SK-N-SH treated with all-trans-retinoic acid at 6 μM for 48 hours (cell line): ENCODE measurements at regions not wholly inside any gene's neighbourhood (a gene's known extent, or its start where the extent isn't known, plus 50 kb on each side); places are given as distances from the start of the nearest gene placed in this dataset.

Experiments
- ATAC-seq: fragments of 200-7000 bp; cut with Tn5 transposase; 3 replicates; pipeline ENCODE4 v1.9.1; 2020; ENCODE audit warnings: mild to moderate bottlenecking, moderate library complexity
- ARNTL ChIP-seq: fragments of 450-650 bp; formaldehyde crosslinking; IDR thresholded peaks from 2 replicates; pipeline ENCODE4 v1.5.0; 2020; ENCODE audit warnings: low read depth, mild to moderate bottlenecking, moderate library complexity, borderline replicate concordance
- BACH2 ChIP-seq: fragments of 250-450 bp; sonication (Bioruptor Pico); IDR thresholded peaks from 2 replicates; pipeline ENCODE4 v1.9.0; 2021; ENCODE audit warnings: mild to moderate bottlenecking, borderline replicate concordance
- CSDC2 ChIP-seq: fragments of 250-450 bp; sonication (Bioruptor Pico); IDR thresholded peaks from 2 replicates; pipeline ENCODE4 v1.5.0; 2020; ENCODE audit warnings: mild to moderate bottlenecking, moderate library complexity
- CSRNP3 ChIP-seq: fragments of 250-450 bp; sonication (Bioruptor Pico); IDR thresholded peaks from 2 replicates; pipeline ENCODE4 v1.5.1; 2021; ENCODE audit warnings: mild to moderate bottlenecking, moderate library complexity
- ESRRG ChIP-seq: fragments of 250-450 bp; sonication (Bioruptor Pico); IDR thresholded peaks from 2 replicates; pipeline ENCODE4 v1.6.1; 2021; ENCODE audit warnings: mild to moderate bottlenecking
- GLIS3 ChIP-seq: fragments of 250-450 bp; sonication (Bioruptor Pico); IDR thresholded peaks from 2 replicates; pipeline ENCODE4 v1.5.0; 2020; ENCODE audit warnings: mild to moderate bottlenecking, moderate library complexity
- ISL1 ChIP-seq: fragments of 250-450 bp; sonication (Bioruptor Pico); IDR thresholded peaks from 2 replicates; pipeline ENCODE4 v2.1.2; 2022; ENCODE audit warnings: mild to moderate bottlenecking, moderate library complexity
- OSR1 ChIP-seq: fragments of 250-450 bp; sonication (Bioruptor Pico); IDR thresholded peaks from 2 replicates; pipeline ENCODE4 v1.8.0; 2022; ENCODE audit warnings: moderate library complexity, mild to moderate bottlenecking, inconsistent platforms
- PATZ1 ChIP-seq: fragments of 250-450 bp; sonication (Bioruptor Pico); IDR thresholded peaks from 2 replicates; pipeline ENCODE4 v1.8.0; 2020; ENCODE audit warnings: mild to moderate bottlenecking, moderate library complexity, borderline replicate concordance
- POU6F1 ChIP-seq: fragments of 250-450 bp; sonication (Bioruptor Pico); IDR thresholded peaks from 2 replicates; pipeline ENCODE4 v1.8.0; 2021; ENCODE audit warnings: low read depth, mild to moderate bottlenecking, moderate library complexity, borderline replicate concordance
- PPARA ChIP-seq: fragments of 250-450 bp; sonication (Bioruptor Pico); IDR thresholded peaks from 2 replicates; pipeline ENCODE4 v1.5.0; 2020; ENCODE audit warnings: mild to moderate bottlenecking, borderline replicate concordance
- RARB ChIP-seq: fragments of 250-450 bp; sonication (Bioruptor Pico); IDR thresholded peaks from 2 replicates; pipeline ENCODE4 v1.8.0; 2021; ENCODE audit warnings: mild to moderate bottlenecking, moderate library complexity
- SNAI2 ChIP-seq: fragments of 250-450 bp; sonication (Bioruptor Pico); IDR thresholded peaks from 2 replicates; pipeline ENCODE4 v1.5.0; 2020; ENCODE audit warnings: mild to moderate bottlenecking, moderate library complexity
- TCF4 ChIP-seq: fragments of 250-450 bp; sonication (Bioruptor Pico); IDR thresholded peaks from 2 replicates; pipeline ENCODE4 v1.8.0; 2021; ENCODE audit warnings: mild to moderate bottlenecking, moderate library complexity, borderline replicate concordance
- TOX ChIP-seq: fragments of 250-450 bp; sonication (Bioruptor Pico); IDR thresholded peaks from 2 replicates; pipeline ENCODE4 v1.8.0; 2021; ENCODE audit warnings: mild to moderate bottlenecking, moderate library complexity, borderline replicate concordance
- ZC3H10 ChIP-seq: fragments of 250-450 bp; sonication (Bioruptor Pico); IDR thresholded peaks from 2 replicates; pipeline ENCODE4 v1.5.1; 2021; ENCODE audit warnings: mild to moderate bottlenecking, moderate library complexity
- ZFP3 ChIP-seq: fragments of 250-450 bp; sonication (Bioruptor Pico); IDR thresholded peaks from 2 replicates; pipeline ENCODE4 v1.5.0; 2020; ENCODE audit warnings: mild to moderate bottlenecking, moderate library complexity
- ZFP30 ChIP-seq: fragments of 450-650 bp; formaldehyde crosslinking; IDR thresholded peaks from 2 replicates; pipeline ENCODE4 v1.5.0; 2022; ENCODE audit warnings: mild to moderate bottlenecking, moderate library complexity
- ZNF565 ChIP-seq: fragments of 450-650 bp; formaldehyde crosslinking; conservative IDR thresholded peaks from 2 replicates; pipeline ENCODE4 v1.5.0; 2020; ENCODE audit warnings: low read depth, mild to moderate bottlenecking, moderate library complexity
- ZNF70 ChIP-seq: fragments of 450-650 bp; formaldehyde crosslinking; IDR thresholded peaks from 2 replicates; pipeline ENCODE4 v1.5.0; 2020; ENCODE audit warnings: mild to moderate bottlenecking, moderate library complexity
- ZNF8 ChIP-seq: fragments of 450-650 bp; formaldehyde crosslinking; IDR thresholded peaks from 2 replicates; pipeline ENCODE4 v1.5.0; 2020; ENCODE audit warnings: mild to moderate bottlenecking, moderate library complexity

GRCh38 chr5:158385982-158386381 lies 527.0 kb upstream of the CLINT1 start:
- no peak for TF ChIP-seq ZNF70 (CRISPR knock-in tag)
- TF ChIP-seq RARB, result no peak
- TF ChIP-seq ZNF565 (CRISPR knock-in tag), result no peak
- no peak for TF ChIP-seq TCF4
- no peak for TF ChIP-seq ARNTL
- TF ChIP-seq ZFP30, result no peak
- TF ChIP-seq TOX (CRISPR knock-in tag), result no peak
- no peak for TF ChIP-seq PATZ1
- TF ChIP-seq ISL1 (CRISPR knock-in tag), result no peak
- TF ChIP-seq POU6F1 (CRISPR knock-in tag), result no peak
- TF ChIP-seq CSDC2, result no peak
- TF ChIP-seq ESRRG, result no peak
- TF ChIP-seq BACH2, result no peak
- no peak for TF ChIP-seq PPARA (CRISPR knock-in tag)
- TF ChIP-seq ZNF8, result no peak
- TF ChIP-seq CSRNP3 (CRISPR knock-in tag), result no peak
- TF ChIP-seq GLIS3 (CRISPR knock-in tag), result no peak
- no peak for TF ChIP-seq OSR1
- TF ChIP-seq SNAI2 (CRISPR knock-in tag), result no peak
- TF ChIP-seq, all 23 proteins: peak for 0
- ATAC-seq, result no peak

GRCh38 chr5:158384535-158385481 lies 525.9 kb upstream of the CLINT1 start:
- ATAC-seq, result peak; percentile 72
- TF ChIP-seq ISL1 (CRISPR knock-in tag), result 0 out of 2 replicates have a peak, but pooled peaks have one; percentile 15
- TF ChIP-seq ZC3H10 (CRISPR knock-in tag), result no peak

- ATAC-seq, result no peak
- TF ChIP-seq ZNF8 (no peak), GLIS3 (CRISPR knock-in tag) (no peak), CSDC2 (no peak), SNAI2 (CRISPR knock-in tag) (no peak), ZFP3 (CRISPR knock-in tag) (no peak), ESRRG (no peak), RARB (no peak), ZFP30 (no peak)
Measured at GRCh38 chr5:158383486-158383885, 524.5 kb upstream of the CLINT1 start.

GRCh38 chr5:158382473-158382872 lies 523.5 kb upstream of the CLINT1 start:
- ATAC-seq, result peak; percentile 96
- TF ChIP-seq ZC3H10 (CRISPR knock-in tag) (0 out of 2 replicates have a peak, but pooled peaks have one; percentile 10), CSDC2 (no peak), ZFP3 (CRISPR knock-in tag) (peak; percentile 56; the same call in 1 of the 2 replicates)
- TF ChIP-seq, all 23 proteins: peak for 2

GRCh38 chr5:158381614-158382160 lies 522.7 kb upstream of the CLINT1 start:
- no peak for TF ChIP-seq ESRRG
- TF ChIP-seq ZFP3 (CRISPR knock-in tag), result no peak
- no peak for TF ChIP-seq OSR1
- no peak for TF ChIP-seq PATZ1
- TF ChIP-seq ZNF70 (CRISPR knock-in tag), result no peak
- TF ChIP-seq ZNF8, result no peak
- TF ChIP-seq GLIS3 (CRISPR knock-in tag), result no peak
- TF ChIP-seq ZC3H10 (CRISPR knock-in tag), result no peak
- no peak for TF ChIP-seq CSRNP3 (CRISPR knock-in tag)
- TF ChIP-seq BACH2, result no peak
- no peak for TF ChIP-seq POU6F1 (CRISPR knock-in tag)
- ATAC-seq, result no peak
